H9 (cell line): ENCODE measurements at regions not wholly inside any gene's neighbourhood (a gene's known extent, or its start where the extent isn't known, plus 50 kb on each side); places are given as distances from the start of the nearest gene placed in this dataset.
A peak's percentile ranks its signal among the peaks of the same experiment; 100 is the strongest.

Experiments
- DNase-seq: peaks from one replicate; pipeline ENCODE4 v3.0.0-alpha.2; 2017
- H2AFZ ChIP-seq: one replicate; pipeline ENCODE4 v1.6.1; 2013; ENCODE audit warnings: mild to moderate bottlenecking, low read length, control low read depth, moderate library complexity
- H2AK5ac ChIP-seq: 2 replicates; pipeline ENCODE4 v1.6.1; 2013; ENCODE audit warnings: low read length, control low read depth, mixed read lengths; ENCODE audit not compliant: insufficient read length
- H2BK120ac ChIP-seq: one replicate; pipeline ENCODE4 v1.6.1; 2013; ENCODE audit warnings: low read depth, mild to moderate bottlenecking, low read length, control low read depth, inconsistent platforms; ENCODE audit not compliant: poor library complexity, severe bottlenecking
- H2BK12ac ChIP-seq: 2 replicates; pipeline ENCODE4 v1.6.1; 2013; ENCODE audit warnings: low read length, control low read depth, mixed read lengths, low read depth; ENCODE audit not compliant: insufficient read length
- H2BK15ac ChIP-seq: 2 replicates; pipeline ENCODE4 v1.6.1; 2013; ENCODE audit warnings: low read depth, low read length, control low read depth
- H2BK20ac ChIP-seq: one replicate; pipeline ENCODE4 v1.6.1; 2013; ENCODE audit warnings: low read depth, mild to moderate bottlenecking, low read length, control low read depth, inconsistent platforms; ENCODE audit not compliant: poor library complexity, severe bottlenecking
- H2BK5ac ChIP-seq: 2 replicates; pipeline ENCODE4 v1.6.1; 2013; ENCODE audit warnings: low read length, control low read depth, mixed read lengths; ENCODE audit not compliant: insufficient read length
- H3K14ac ChIP-seq: 2 replicates; pipeline ENCODE4 v1.6.1; 2013; ENCODE audit warnings: low read length, control low read depth; ENCODE audit not compliant: insufficient read depth
- H3K18ac ChIP-seq: 2 replicates; pipeline ENCODE4 v1.6.1; 2013; ENCODE audit warnings: low read depth, mild to moderate bottlenecking, mixed read lengths, low read length, control low read depth; ENCODE audit not compliant: insufficient read length
- H3K23ac ChIP-seq: 2 replicates; pipeline ENCODE4 v1.6.1; 2013; ENCODE audit warnings: low read length, control low read depth, mixed read lengths, low read depth; ENCODE audit not compliant: insufficient read length
- H3K23me2 ChIP-seq: 2 replicates; pipeline ENCODE4 v1.6.1; 2013; ENCODE audit warnings: low read depth, mild to moderate bottlenecking, mixed read lengths, low read length, control low read depth; ENCODE audit not compliant: insufficient read length, poor library complexity, severe bottlenecking
- H3K27ac ChIP-seq: 2 replicates; pipeline ENCODE4 v1.5.1; 2013; ENCODE audit warnings: low read length, control low read depth, mixed read lengths, low read depth; ENCODE audit not compliant: insufficient read length
- H3K27me3 ChIP-seq: 2 replicates; pipeline ENCODE4 v1.6.1; 2013; ENCODE audit warnings: low read length, control low read depth, inconsistent platforms; ENCODE audit not compliant: insufficient read depth
- H3K4ac ChIP-seq: 2 replicates; pipeline ENCODE4 v1.6.1; 2013; ENCODE audit warnings: low read depth, mild to moderate bottlenecking, control low read depth, inconsistent platforms, low read length, moderate library complexity
- H3K4me1 ChIP-seq: 2 replicates; pipeline ENCODE4 v1.6.1; 2013; ENCODE audit warnings: low read length, control low read depth, inconsistent platforms; ENCODE audit not compliant: insufficient read depth
- H3K4me2 ChIP-seq: 2 replicates; pipeline ENCODE4 v1.6.1; 2013; ENCODE audit warnings: low read length, control low read depth, mixed read lengths; ENCODE audit not compliant: insufficient read length, insufficient read depth
- H3K56ac ChIP-seq: 2 replicates; pipeline ENCODE4 v1.6.1; 2013; ENCODE audit warnings: low read depth, mild to moderate bottlenecking, mixed read lengths, low read length, control low read depth; ENCODE audit not compliant: insufficient read length
- H3K79me1 ChIP-seq: 2 replicates; pipeline ENCODE4 v1.6.1; 2013; ENCODE audit warnings: low read depth, mild to moderate bottlenecking, moderate library complexity, low read length, control low read depth, inconsistent platforms; ENCODE audit not compliant: insufficient read depth, poor library complexity, severe bottlenecking
- H3K79me2 ChIP-seq: 2 replicates; pipeline ENCODE4 v1.6.1; 2013; ENCODE audit warnings: low read length, control low read depth, inconsistent platforms; ENCODE audit not compliant: insufficient read depth
- H3K9ac ChIP-seq: 2 replicates; pipeline ENCODE4 v1.6.1; 2013; ENCODE audit warnings: low read length, control low read depth, mixed read lengths; ENCODE audit not compliant: insufficient read length; ENCODE audit errors: extremely low read depth
- H3K9me3 ChIP-seq: one replicate; pipeline ENCODE4 v1.6.1; 2013; ENCODE audit warnings: low read depth, low read length, inconsistent platforms; ENCODE audit not compliant: control insufficient read depth
- H3T11ph ChIP-seq: one replicate; pipeline ENCODE4 v1.6.1; 2013; ENCODE audit warnings: mild to moderate bottlenecking, low read length, control low read depth, inconsistent platforms
- H4K20me1 ChIP-seq: one replicate; pipeline ENCODE4 v1.6.1; 2013; ENCODE audit not compliant: control insufficient read depth, insufficient read length, insufficient read depth
- H4K5ac ChIP-seq: 2 replicates; pipeline ENCODE4 v1.6.1; 2013; ENCODE audit warnings: low read depth, mild to moderate bottlenecking, mixed read lengths, low read length, control low read depth; ENCODE audit not compliant: insufficient read length
- H4K8ac ChIP-seq: replicated peaks from 2 replicates; pipeline ENCODE4 v1.6.1; 2013; ENCODE audit warnings: low read length, control low read depth, mixed read lengths, low read depth; ENCODE audit not compliant: insufficient read length
- H4K91ac ChIP-seq: 2 replicates; pipeline ENCODE4 v1.6.1; 2013; ENCODE audit warnings: low read depth, mild to moderate bottlenecking, moderate library complexity, mixed read lengths, low read length, control low read depth; ENCODE audit not compliant: insufficient read length
- H3K27ac Mint-ChIP-seq, 3 experiments: 2 replicates in 2 of 3; 3 replicates in 1 of 3; pipeline ENCODE4 v1.8.0; 2020 to 2021; ENCODE audit warnings: mixed read lengths in 3 of 3, mild to moderate bottlenecking in 1 of 3, moderate library complexity in 1 of 3
- H3K27me3 Mint-ChIP-seq: 2 replicates; pipeline ENCODE4 v1.8.0; 2021; ENCODE audit warnings: low read depth, mild to moderate bottlenecking, moderate library complexity, mixed read lengths
- H3K36me3 Mint-ChIP-seq, 3 experiments: 2 replicates in 2 of 3; 3 replicates in 1 of 3; pipeline ENCODE4 v1.8.0; 2020 to 2021; ENCODE audit warnings: low read depth in 3 of 3, mixed read lengths in 3 of 3; ENCODE audit not compliant: insufficient read depth in 1 of 3
- H3K4me1 Mint-ChIP-seq, 2 experiments: 2 replicates each; pipeline ENCODE4 v1.8.0; 2020; ENCODE audit warnings: mixed read lengths in 2 of 2
- H3K4me3 Mint-ChIP-seq, 2 experiments: 2 replicates in 1 of 2; 3 replicates in 1 of 2; pipeline ENCODE4 v1.8.0; 2020 to 2021; ENCODE audit warnings: mild to moderate bottlenecking in 2 of 2, mixed read lengths in 2 of 2, moderate library complexity in 1 of 2
- H3K9me3 Mint-ChIP-seq, 2 experiments: 2 replicates in 1 of 2; 3 replicates in 1 of 2; pipeline ENCODE4 v1.8.0; 2020; ENCODE audit warnings: mild to moderate bottlenecking in 2 of 2, mixed read lengths in 2 of 2, moderate library complexity in 1 of 2
- CTCF ChIP-seq: fragments of 200-600 bp; sonication (generic); conservative IDR thresholded peaks from 3 replicates; pipeline ENCODE4 v1.8.0; 2021; ENCODE audit warnings: antibody characterized with exemption, mild to moderate bottlenecking

GRCh38 chr3:81967393-81967792 lies 205.9 kb upstream of the GBE1 start:
- Mint-ChIP-seq H3K36me3 (peaks cover 6 to 18% (median 14%) of the 10 kb centered on the region in 3 experiments), H3K4me1 (peaks cover 48 to 50% of the 10 kb centered on the region in 2 experiments), H3K27me3 (no peaks in the 10 kb centered on the region; the same call in 1 of the 2 replicates), H3K4me3 (no peak overlapping the region), H3K27ac (peak overlapping the region in 2 of 3 experiments; percentile 27 to 32; a peak in 2 of 7 replicates), H3K9me3 (peaks cover 13 to 15% of the 10 kb centered on the region in 2 experiments)
- Histone ChIP-seq H3K56ac (no peak overlapping the region), H2BK15ac (no peak overlapping the region), H2AK5ac (no peak overlapping the region), H3T11ph (no peak overlapping the region), H3K23ac (no peak overlapping the region), H4K8ac (no peak overlapping the region), H3K79me1 (no peaks in the 10 kb centered on the region), H2BK12ac (no peak overlapping the region), H2AFZ (no peak overlapping the region), H3K4me1 (no peaks in the 10 kb centered on the region), H2BK20ac (no peak overlapping the region), H3K9me3 (no peaks in the 10 kb centered on the region), H2BK5ac (no peak overlapping the region), H2BK120ac (no peak overlapping the region), H4K5ac (no peak overlapping the region), H3K14ac (no peak overlapping the region), H3K18ac (no peak overlapping the region), H3K27ac (no peak overlapping the region), H3K4ac (no peak overlapping the region), H4K20me1 (no peaks in the 10 kb centered on the region), H3K79me2 (no peaks in the 10 kb centered on the region), H3K9ac (no peak overlapping the region), H3K23me2 (no peaks in the 10 kb centered on the region), H3K27me3 (no peaks in the 10 kb centered on the region), H3K4me2 (no peak overlapping the region), H4K91ac (no peak overlapping the region)
- no peak for TF ChIP-seq CTCF
- DNase-seq = no peak
